GM21447 (cell line): ENCODE measurements at regions not wholly inside any gene's neighbourhood (a gene's known extent, or its start where the extent isn't known, plus 50 kb on each side); places are given as distances from the start of the nearest gene placed in this dataset.

Experiments used
- ATAC-seq: cut with Tn5 transposase; IDR thresholded peaks from one replicate; pipeline ENCODE4 v1.9.1; 2021; ENCODE audit not compliant: unreplicated experiment

DNA sequence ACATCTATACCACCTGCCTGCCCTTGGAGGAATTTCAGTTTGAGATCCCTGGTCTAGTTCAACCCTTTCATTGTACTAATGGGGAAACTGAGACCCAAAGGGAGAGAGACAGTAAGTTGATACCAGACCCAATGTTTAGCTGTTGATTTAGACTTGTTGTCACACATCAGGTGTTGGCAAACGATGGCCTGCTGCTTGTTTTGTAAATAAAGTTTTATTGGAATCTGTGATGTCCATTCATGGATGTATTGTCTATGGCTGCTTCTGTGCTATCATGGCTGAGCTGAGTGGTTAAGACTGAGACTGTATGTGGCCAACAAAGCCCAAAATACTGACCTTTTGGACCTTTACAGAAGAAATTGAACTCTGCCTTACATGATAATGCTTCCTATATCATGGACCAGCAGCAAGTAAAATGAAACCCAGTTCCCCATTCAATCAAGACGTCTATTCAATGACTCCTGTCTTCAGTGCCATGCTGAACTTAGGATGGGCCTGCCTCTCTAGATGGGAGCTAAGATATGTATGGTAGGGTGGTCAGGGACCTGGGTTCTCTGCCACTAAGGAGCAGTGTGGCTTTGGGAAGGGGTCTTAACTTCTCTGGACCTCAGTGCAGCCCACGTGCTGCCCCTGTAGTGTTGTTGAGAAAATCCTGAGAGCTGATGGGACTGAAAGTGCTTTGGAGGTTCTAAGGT lies 111.0 kb downstream of the IRX5 start:
- ATAC-seq: no peak

DNA sequence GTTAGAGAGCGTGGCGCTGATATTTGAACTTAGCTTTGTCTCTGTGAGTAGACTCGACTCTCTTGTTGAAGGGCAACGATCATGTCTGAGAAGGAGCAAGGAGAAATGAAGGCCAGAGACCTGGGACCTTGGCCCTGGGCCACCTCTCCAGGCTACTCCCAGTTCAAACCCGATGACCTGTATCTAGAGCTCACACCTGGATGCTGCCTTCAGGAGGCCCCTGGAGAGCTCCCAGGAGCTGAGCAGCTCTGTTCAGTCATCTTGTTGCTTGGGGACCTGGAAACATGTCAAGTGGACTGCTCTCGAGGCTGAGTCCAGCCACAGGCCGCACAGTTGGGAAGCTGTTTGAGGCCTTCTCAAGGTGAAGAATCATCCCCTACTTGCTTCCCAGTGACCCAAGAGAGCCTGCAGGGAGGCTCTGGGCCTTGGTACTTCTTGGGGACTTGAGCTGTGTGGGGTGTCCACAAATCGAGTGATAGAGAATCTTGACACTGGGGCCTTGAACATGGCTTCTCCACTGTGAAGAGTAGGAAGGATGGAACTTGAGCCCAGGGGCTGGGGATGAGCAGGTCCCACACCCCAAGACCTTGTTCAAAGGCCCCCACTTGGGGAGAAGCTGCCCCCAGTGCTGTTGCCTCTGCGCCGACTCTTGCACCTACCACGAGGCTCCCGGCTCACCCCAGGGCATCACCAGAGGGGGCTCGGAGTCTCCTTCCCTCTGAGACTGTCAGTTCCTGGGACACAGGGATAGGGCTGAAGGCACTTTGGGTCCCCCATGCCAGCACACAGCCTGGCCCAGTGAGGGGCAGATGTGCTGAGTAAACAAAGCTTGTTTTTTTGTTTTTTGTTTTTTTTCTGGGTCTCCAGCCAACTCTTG lies 112.1 kb downstream of the IRX5 start:
- ATAC-seq: no peak

DNA sequence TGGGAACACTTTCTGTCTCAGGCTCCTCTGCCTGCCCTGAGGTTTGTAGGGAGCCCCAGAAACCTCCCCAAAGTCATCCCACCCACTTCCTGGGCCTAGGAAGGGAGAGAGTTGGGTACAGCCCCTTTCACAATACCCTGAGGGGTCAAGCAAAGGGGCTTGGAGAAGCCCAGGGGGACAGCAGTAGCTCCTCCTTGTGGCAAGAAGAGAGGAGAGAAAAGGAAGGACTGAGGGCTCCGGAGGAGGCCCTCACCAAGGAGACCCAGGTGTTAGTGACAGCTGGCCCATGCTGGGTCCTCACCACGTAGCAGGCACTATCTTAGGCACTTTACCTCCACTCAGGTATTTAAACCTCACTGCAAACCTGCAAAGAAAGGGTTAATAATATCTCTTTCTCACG lies 112.8 kb downstream of the IRX5 start:
- ATAC-seq: no peak

DNA sequence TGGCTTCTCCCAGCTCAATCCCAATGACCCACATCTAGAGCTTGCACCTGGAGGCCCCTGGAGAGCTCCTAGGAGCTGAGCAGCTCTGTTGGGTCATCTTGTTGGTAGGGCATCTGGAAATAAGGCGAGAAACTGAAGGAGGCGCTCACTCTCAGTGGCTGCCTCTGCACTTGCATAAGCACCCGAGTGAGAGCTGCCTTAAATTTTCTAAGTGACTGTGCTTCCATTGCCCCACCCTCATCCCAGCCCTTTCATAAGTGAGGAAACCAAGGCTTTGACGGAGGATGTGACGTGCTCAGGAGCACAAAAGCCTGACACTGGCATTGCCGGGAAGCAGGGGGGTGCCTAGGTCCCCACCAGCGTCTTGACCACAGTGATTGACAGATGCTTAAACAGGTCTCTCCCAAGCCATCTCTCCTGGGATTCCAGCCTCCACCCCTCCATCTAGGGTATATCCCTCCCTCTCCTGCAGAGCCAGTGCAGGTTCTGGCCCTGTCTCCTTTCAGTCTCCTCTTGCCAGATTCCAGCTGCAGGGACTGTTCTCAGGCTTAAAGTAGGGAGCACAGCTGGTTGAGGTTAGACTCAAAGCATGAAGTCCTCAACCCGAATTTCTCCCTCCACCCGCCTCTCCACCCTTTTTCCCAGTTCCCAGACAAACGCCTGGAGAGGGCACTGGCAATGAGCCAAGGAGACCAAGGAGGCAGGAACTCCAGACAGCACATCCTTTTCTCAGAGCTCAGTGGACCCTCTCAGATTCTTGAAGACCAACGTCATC lies 113.7 kb downstream of the IRX5 start:
- no peak for ATAC-seq

DNA sequence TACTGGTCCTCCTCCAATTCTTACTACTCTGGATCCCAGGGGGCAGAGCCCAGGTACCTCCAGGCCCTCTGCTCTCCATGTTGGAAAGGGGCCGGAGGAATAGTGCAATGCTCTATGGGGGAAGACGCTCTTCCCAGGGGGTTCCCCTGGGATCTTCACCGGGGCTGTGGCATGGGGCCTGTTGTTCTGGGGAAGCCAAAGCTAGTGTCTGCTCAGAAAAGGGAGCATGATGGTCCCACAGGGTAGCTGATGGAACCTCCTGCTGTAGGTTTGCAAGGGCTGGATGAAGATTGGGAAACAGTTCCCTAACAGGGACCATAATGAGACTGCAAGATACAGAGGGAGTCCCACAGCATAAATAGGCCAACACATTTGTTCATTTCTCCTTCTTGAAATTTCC lies 114.7 kb downstream of the IRX5 start:
- ATAC-seq: no peak

DNA sequence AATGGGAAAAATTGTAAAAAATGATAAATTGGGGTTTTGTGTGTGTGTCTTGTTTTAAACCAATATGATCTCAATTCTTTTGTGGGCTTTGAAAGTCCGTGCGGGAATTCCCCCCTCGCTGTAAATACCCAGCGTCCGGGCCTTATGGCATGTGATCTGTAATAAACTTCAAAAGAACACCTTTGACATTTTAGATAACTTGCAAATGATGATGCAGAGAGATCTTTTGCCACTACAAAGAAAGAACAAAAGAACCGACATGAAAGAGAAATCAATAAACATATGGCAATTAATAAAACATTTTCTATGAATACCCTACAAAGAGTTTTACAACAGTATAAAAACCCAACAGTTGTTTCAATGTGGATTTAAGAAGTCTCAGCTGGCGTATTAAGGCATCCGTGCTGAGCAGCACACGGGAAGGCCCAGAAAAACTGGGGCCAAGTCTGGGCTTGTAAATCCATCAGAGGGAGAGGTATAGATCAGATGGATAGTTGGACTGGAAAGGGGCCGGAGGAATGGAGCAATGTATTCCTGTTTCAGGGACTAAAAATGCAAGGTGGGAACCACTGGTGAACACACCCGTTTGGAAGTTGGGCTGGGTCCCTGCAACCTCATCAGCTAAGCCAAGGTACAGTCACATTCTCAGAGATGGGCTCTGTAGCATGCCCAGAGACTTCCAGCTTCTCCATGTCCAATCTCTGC lies 115.2 kb downstream of the IRX5 start:
- no peak for ATAC-seq

DNA sequence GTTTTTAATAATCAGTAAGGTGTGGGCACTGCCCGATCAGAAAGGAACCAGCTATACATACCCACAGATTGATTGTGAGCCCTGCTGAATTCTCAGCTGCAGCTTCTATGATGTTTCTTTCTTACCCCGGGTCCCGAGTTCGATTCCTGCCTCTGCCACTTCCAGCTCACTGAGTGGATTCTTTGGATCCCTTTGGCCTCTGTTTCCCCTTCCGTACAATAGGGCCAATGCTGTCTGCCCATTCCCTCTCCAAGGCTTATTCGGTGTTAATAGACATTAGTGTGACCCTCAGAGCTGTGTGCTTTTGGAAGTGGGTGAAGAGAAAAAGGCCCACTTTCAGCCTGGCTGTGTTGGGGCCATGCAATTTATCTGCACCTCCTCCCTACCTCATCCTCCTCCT lies 115.8 kb downstream of the IRX5 start:
- ATAC-seq: no peak

DNA sequence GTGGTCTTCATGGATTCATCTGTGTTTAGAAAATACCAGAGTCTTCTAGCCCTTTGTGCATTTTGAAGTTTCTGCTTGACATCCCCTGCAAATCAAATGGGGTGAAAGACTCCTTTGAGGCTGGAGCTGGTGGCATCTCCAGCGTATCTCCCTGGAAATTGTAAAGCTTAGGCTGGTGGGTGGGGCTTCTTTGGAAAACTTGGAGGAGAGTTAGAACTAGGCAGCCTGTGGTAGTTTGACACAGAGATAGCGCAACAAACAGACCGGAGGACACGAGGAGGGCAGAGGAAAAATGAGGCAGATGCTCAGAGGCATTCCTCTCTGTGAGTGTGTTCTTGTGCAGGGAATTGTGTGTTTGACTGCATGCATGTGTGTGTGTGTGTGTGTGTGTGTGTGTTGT lies 116.3 kb downstream of the IRX5 start:
- no peak for ATAC-seq

DNA sequence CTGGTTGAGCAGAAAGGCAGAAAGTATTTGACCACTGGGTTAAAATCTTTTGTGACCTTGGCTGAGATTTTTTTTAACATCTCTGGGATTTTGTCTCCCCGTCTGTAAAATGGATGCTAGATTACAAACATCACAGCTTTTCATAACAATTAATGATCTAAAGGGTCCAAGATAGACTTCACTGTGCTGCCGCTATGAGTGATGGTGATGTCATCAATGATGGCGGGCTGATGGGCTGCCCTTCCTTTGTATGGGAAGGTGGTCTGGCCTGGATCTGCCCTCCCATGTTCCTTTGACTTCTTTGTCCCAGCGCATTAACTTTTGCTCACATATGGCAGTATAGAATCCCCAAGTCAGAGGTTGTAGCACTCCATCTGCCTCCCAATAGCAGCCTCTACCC lies 116.7 kb downstream of the IRX5 start:
- no peak for ATAC-seq

DNA sequence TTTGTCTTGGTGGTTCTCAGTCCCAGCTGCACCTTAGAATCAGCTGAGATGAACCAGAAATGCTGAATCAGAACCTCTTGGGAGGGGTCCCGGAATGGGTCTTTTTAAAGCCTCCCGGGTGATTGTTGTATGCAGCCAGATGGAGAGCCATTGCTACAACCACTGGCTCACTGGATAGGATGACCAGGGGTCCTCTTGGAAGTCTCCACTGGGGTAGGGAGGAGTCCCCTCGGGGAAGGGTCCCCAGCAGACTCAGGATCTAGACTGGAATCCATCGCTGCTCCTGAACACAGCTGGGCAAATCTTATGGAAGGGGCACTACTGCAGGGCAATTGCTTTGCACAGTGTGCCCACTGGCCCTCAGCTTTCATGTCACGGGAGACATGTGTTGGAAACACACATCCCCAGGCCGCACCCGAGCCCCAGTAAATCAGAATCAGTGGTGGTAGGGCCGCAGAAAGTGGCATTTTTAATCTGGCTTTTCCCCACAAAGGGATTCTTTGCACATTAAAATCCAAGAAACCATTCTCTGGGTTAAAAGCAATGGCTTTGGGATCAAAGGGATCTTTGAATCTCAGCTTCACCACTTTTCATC lies 117.3 kb downstream of the IRX5 start:
- no peak for ATAC-seq

DNA sequence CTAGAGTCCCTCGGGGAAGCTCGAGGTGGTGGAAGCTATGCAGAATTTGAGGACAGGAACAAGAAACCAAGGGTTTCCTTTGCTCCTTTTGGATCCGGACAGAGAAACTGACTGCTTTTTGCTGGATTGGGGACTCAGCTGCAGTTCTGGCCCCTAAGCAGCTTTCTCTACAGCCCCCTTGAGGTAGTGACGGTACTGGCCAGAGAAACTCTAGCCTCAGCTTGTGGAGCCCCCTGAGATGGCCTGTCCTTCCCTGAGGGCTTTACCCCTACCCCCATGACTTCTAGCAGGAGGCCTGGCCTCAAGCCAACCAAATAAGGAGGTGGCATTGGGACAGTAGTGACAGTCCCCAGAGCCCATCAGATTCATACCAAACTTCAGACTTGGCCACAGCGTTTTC lies 118.1 kb downstream of the IRX5 start:
- no peak for ATAC-seq

DNA sequence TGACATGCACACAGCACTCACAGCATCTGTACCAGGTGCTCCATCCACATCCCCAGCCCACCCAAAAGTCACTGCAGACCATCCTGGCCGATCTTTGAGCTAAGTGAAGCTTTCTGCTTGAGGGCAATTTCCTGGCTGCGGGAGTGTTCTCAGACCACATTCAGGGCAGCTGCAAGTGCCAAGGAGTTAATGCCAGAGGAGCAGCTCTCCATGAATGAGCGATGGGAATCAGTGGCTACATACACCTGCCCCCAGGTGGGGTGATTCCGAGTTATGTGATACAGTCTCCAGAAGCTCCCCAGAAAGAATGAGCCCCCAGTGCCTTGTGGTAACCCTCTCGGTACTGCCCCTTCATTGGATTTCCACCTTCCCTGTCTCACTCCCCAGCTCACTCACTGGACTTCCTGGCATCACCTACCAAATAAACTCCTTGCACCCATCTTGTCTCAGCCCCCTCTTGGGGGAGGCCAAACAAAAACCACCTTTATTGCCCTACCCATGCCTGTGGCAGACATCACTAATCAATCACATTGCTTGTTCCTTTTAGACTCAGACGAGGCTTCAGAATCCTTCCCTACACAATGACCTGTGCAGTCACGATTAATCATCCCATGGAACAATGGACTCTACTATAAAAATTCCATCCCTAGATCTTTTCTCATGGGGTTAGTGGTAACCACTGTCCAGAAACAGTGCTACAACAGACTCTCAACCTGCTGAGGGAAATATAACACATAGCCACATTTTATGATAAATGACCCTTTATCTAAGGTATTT lies 121.1 kb downstream of the IRX5 start:
- ATAC-seq: no peak

DNA sequence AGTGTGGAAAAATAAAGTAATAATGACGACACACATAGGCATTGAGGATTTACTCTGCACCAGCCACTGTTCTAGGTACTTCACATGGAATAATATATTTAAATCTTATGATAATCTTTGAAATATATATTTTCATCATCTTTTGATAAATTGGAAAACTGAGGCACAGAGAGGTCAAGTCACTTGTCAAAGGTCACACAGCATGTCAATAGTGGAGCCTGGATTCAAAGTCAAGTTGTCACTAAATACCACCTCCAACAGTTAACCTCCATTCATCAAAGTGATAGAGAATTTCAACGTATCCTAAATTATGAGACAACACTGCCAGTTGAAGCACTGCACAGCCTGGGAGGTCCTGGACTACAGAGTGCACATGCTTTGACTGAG lies 121.7 kb downstream of the IRX5 start:
- no peak for ATAC-seq

DNA sequence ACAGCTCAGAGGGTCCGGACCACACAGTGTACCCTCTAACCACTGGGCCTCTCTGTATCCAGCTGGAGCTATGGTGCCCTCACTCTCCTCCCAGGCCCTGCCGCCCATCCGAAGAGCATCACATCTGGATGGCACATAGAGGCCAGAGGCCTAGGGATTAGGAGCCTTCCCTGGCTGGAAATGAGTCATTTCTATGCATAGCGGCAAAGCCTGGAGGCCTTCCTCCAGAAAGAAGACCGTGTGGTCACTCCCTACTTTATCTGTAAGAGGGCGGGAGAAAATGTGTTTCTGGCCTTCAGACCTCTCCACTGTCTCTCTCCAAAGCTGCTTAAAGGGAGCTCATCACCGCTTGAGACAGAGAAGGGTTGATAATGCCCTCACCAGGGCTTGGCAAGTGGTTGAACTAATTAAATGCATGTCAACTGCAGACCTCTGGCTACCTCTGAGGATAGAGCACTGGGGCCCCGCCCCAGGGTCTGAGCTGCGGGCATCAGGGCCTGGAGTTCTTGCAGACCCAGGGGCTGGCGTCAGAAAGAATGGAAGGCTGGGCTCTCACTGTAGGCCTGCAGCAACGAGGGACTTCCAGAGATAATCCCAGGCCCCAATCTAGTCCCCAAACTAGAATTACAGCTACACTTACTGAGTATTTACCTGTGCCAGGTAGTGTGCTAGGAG lies 122.2 kb downstream of the IRX5 start:
- no peak for ATAC-seq

DNA sequence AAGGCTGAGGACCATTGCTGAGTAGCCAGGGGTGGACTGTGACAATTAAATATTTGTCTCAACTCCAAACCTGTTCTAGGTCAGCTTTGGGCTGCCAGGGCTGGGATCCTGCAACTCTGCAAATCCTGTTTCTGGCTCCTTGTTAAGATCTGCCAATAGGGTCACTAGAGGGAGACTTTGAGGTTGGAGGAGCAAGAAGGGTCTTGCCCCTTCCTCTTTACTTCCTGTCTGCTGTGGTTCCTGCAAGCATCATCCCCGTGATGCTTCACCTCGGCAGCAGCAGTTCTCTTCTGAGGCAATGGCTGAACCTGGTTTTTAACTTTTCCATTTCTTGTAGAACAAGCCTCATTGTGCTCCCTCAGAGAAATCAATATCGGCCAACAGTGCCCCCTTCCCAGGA lies 124.6 kb downstream of the IRX5 start:
- ATAC-seq: no peak

DNA sequence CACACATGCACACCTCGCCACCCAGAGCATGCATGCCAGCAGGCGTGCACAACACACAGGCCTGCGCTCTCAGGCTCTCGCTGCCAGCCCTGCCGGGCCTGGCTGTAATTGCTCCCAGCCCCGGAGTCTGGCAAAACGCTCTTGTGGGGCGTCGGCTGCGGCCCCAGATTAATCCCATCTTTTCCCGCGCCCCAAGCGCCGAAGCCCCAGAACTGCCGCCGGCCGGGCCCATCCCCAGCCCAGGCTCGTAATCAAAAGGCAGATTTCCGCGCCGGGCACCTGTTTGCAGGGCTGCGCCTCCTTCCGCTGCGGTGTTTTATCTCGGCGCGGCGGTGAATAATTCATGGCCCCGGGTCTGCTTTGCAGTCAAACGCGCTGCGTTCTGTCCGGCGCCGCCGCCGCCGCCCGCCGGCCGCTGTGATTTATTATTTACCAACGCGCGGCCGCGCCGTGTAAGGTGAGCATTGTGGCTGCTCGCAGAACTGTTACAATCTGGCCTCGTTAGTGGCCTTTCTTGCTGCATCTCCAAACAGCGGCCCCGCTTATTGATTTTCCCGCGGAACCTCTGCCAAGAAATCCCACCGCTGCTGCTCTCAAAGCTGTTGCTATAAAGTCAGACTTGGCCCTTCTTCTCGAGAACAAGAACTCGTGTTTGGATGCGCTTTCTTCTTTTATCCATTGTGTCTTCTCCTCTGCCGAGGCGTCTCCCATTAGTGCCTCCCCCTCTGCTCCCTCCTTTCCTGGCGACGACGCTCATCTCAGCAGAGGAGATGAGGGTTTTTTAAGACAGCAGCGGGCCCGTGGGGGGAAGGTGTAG lies 126.1 kb downstream of the IRX5 start:
- ATAC-seq: no peak

DNA sequence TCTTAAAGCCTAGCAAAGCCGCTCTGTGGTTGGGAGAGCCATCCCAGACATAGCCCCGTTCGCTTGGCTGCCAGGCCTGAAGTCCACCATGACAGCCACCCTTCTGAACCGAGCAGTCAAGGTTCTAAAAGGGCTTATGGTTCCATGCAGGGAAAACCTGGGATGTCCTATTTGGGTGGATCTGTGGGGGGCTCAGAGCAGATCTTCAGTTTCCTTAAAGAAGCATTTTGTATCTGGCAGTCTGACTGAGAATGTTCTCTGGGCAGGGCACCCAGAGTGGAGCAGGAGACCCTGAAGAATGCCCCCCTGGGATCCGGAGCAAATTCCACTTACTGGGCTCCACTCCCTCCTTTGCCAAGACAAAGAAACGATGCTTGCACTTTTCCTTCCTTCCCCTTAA lies 127.2 kb downstream of the IRX5 start:
- ATAC-seq: no peak

DNA sequence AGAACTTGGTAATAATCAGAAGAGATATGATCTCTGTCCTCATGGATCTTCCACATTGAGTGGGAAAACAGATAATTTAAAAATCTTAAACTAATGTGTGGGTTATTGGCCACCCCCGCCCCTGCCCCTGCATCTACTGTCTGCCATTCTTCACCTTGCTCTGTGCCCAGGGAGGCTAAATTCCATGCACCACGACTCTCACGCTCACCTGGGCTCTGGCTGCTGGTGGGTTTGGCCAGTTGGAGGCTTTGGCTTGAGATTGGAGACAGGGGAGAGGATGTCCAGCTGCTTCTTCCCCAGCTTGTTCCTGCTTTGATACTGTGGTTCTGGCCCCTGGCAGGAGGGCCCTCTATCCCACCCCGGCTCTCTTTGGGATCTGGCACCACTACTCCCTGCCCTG lies 127.9 kb downstream of the IRX5 start:
- ATAC-seq: no peak

DNA sequence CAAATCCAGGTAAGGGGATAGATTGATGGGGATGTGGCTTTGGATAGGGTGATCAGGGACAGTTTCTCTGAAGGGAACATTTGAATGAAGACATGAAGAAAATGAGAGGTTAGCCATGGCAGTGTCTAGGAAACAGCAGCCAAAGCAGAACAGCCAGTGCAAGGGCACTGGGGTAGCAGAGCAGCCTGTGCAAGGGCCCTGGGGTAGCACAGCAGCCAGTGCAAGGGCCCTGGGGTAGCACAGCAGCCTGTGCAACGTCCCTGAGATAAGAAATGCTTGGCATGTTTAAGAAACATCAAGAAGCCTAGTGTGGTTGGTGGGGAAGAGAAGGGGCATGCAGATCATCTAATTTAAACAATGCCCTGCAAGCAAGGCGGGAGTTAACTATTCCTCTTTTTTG lies 128.5 kb downstream of the IRX5 start:
- ATAC-seq: no peak
